WTC11 (cell line): ENCODE measurements at regions not wholly inside any gene's neighbourhood (a gene's known extent, or its start where the extent isn't known, plus 50 kb on each side); places are given as distances from the start of the nearest gene placed in this dataset.

Source experiments
- ATF3 ChIP-seq: sonication (generic); formaldehyde crosslinking; conservative IDR thresholded peaks from 2 replicates; pipeline ENCODE4 v1.8.1; 2022; ENCODE audit warnings: mild to moderate bottlenecking, missing genetic modification reagents
- CBFB ChIP-seq: sonication (generic); formaldehyde crosslinking; IDR thresholded peaks from 2 replicates; pipeline ENCODE4 v1.8.1; 2022; ENCODE audit warnings: mild to moderate bottlenecking, low read depth, missing genetic modification reagents
- CREB1 ChIP-seq: sonication (generic); formaldehyde crosslinking; IDR thresholded peaks from 2 replicates; pipeline ENCODE4 v1.8.0; 2023; ENCODE audit warnings: mild to moderate bottlenecking, missing genetic modification reagents
- CTCF ChIP-seq: fragments of 200-600 bp; IDR thresholded peaks from 2 replicates; pipeline ENCODE4 v1.8.0; 2022; ENCODE audit warnings: antibody characterized with exemption
- KAT7 ChIP-seq: sonication (generic); formaldehyde crosslinking; IDR thresholded peaks from 2 replicates; pipeline ENCODE4 v1.8.1; 2023; ENCODE audit warnings: missing genetic modification reagents, mild to moderate bottlenecking, borderline replicate concordance
- MAX ChIP-seq: sonication (generic); formaldehyde crosslinking; IDR thresholded peaks from 2 replicates; pipeline ENCODE4 v1.8.0; 2022; ENCODE audit warnings: mild to moderate bottlenecking, missing genetic modification reagents
- MXD4 ChIP-seq: fragments of 250-450 bp; sonication (Bioruptor Pico); IDR thresholded peaks from 2 replicates; pipeline ENCODE4 v1.8.0; 2021; ENCODE audit warnings: mild to moderate bottlenecking, moderate library complexity, borderline replicate concordance
- NFYB ChIP-seq: sonication (generic); formaldehyde crosslinking; conservative IDR thresholded peaks from 2 replicates; pipeline ENCODE4 v1.8.0; 2022; ENCODE audit warnings: low read depth, missing genetic modification reagents
- ZNF121 ChIP-seq: sonication (generic); formaldehyde crosslinking; IDR thresholded peaks from 2 replicates; pipeline ENCODE4 v1.8.0; 2023; ENCODE audit warnings: missing genetic modification reagents
- ZNF138 ChIP-seq: sonication (generic); formaldehyde crosslinking; conservative IDR thresholded peaks from 2 replicates; pipeline ENCODE4 v1.8.1; 2022; ENCODE audit warnings: mild to moderate bottlenecking, moderate library complexity, missing genetic modification reagents
- ZNF232 ChIP-seq: sonication (generic); formaldehyde crosslinking; IDR thresholded peaks from 2 replicates; pipeline ENCODE4 v1.8.0; 2022; ENCODE audit warnings: mild to moderate bottlenecking, missing genetic modification reagents
- ZNF317 ChIP-seq: sonication (generic); formaldehyde crosslinking; IDR thresholded peaks from 2 replicates; pipeline ENCODE4 v1.8.1; 2023; ENCODE audit warnings: low read depth, mild to moderate bottlenecking, moderate library complexity, missing genetic modification reagents, borderline replicate concordance

- TF ChIP-seq ATF3 (no peak), NFYB (CRISPR knock-in tag) (no peak), CREB1 (CRISPR knock-in tag) (no peak), KAT7 (no peak), ZNF121 (CRISPR knock-in tag) (no peak), CTCF (no peak), MXD4 (CRISPR knock-in tag) (no peak), MAX (CRISPR knock-in tag) (no peak), ZNF138 (no peak), ZNF232 (no peak), CBFB (CRISPR knock-in tag) (no peak), ZNF317 (CRISPR knock-in tag) (no peak)
Observed at GRCh38 chr2:238561230-238561629, 134.5 kb downstream of the ASB1 start.
